HG02973 (cell line): ENCODE measurements at regions not wholly inside any gene's neighbourhood (a gene's known extent, or its start where the extent isn't known, plus 50 kb on each side); places are given as distances from the start of the nearest gene placed in this dataset.
"Not testable (repeated sequence)": the region's sequence is repeated elsewhere in the genome, so short reads cannot be mapped to it uniquely, and the experiment has no call there.

Experiments
- ATAC-seq: cut with Tn5 transposase; IDR thresholded peaks from one replicate; pipeline ENCODE4 v1.9.1; 2021; ENCODE audit warnings: moderate library complexity; ENCODE audit not compliant: unreplicated experiment

DNA sequence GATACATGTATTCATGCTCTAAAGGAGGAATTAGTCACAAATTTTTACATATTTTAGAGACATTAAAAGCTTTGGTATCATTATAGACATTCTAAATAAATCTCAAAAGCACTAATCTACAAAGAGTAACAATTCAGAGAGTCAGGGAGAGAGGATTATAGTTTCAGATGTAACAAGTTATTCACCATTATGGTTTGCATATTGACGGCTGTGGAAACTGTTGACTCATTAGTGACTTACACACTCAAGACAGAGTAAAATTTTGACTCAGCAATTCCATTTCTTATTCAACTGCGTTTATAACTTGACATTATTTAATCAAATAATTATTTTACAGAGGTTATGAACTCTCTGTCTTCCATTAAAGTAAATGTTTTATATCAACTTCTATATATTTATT lies 95.4 kb upstream of the SEMA3C start:
- no peak for ATAC-seq

DNA sequence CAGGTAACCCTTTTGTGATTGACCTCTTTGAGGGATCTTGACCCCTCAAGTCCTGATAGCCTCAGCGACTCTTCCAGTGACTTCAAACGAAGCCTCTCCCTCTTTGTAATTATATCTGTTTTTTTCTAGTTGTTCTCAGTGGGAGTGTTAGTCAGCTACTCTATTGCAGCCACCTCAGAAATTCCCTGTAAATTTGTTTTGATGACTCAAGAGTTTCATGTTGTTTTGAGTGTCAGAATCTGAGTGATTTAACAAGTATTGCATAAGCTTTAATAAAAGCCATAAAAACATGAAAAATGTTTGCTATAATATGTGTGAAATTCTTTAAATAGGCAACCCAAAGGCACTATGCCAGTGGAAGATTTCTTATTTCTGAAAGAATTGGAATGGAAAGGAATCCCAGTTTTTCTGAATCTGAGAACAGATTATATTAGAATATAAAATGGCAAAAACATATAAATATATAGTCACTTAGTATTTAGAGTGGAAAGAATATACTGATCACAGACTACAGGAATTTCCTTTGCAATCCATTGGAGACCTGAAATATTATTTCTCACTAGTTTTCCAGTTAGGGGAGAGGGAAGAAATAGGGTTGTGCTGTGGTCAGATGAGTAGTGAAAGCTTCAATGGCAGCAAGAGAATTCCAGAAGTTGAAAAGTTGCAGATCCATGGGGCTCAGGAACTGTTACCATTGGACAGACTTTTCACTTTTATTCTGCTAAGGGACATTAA lies 94.4 kb upstream of the SEMA3C start:
- no peak for ATAC-seq

DNA sequence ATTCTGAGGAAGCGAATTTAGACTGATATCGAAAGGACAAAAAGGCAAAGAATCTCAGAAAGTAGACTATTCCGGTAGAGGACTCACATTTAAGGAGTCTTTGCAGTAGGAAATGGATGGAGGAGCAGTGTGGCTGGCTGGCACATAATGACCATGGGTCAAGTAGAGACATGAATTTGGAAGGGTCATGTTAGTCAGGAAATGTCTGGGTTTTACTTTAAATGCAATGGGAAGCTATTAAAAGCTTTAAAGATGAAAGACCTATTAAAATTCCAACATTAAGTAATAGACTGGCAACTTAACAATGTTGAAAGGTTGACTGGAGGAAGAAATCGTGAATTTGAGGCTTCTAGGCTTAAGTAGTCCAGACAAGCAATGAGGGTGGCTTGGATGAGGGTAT lies 90.0 kb upstream of the SEMA3C start:
- no peak for ATAC-seq

DNA sequence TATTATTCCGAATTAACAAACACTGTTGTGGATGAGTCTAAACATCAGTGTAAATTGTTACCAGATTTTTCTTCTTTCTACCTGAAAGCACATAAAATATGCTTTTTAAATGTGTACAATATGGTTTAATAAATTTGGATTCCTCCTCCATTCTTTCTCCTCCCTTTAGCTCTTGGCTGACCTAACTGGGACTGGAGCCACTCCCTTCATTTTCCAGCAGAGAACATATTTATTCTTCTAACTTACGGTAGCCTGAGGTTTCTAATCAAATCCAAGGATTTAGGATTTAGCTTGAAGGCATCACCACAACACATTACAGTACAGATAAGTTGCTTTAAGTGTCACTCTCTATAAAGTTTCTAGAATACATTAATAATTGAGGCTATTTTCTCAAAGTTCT lies 88.2 kb upstream of the SEMA3C start:
- no peak for ATAC-seq

DNA sequence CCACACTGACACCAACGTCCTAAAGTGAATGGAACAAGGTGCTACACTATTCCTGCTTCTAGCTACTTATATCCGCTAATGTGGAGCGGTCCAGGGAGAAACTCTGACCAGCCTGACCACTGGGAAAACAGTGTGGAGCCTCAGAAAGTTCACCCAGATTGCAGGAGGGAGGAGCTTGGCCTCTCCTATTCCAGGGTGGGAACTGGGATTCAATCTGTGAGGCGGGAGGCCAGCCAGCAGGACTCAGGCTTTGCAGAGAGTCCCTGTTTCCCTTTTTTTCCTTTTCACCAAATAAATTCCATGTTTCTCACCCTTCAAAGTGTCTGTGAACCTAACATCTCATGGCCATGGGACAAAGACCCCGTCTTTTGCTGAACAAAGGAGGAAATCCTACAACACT lies 86.4 kb upstream of the SEMA3C start:
- no peak for ATAC-seq

DNA sequence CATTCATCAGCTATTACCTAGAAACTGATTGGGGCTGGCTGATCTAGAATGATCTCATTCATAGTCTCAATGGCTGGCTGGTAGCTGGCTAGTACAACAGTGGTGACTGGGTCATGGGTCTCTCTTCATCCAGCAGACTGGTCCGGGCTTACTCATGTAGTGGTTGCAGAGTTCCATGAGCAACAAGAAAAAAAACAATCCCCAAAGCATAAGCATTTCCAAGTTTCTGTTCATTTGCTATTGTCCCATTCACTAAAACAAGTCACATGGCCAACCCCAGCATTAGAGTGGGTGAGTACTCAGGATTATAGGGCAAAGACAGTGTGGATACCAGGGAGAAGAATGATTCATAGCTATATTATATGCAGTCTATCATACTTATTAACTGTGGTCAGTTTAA lies 85.2 kb upstream of the SEMA3C start:
- no peak for ATAC-seq

DNA sequence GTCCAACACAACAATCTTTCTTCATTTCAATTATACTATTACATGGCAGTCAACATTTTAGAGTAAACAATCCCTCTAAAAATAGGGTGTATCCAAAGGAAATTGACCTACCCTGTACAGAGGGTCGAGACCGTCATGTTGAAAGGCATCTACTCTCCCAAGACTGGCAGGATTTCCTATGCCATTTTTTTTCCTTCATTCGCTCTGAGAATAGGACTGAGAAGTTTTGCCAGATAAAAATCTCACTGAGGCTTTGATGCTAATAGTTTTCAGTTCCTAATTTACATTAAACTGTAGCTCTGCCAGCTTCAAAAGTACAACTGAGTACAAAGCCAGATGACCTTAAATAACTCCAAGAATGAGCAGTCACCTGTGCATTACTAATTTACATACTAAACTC lies 84.5 kb upstream of the SEMA3C start:
- ATAC-seq, result no peak

DNA sequence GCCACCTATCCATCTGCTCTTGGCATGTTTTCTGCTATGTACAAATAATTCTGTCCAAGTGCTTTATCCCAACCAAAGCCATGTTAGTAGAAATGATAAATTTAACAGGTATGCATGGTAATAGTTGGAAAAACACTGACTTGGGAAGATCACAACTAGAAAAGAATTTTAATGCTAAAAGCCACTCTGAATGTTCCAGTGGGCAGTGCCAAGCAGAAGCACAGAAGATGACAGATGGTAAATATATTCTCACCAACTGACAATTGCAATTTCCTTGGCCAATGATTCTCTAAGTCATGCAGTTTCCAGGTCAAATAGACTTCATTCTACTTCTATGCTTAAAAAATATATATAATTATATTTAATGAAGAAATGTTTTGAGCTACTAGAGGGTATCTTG lies 83.6 kb upstream of the SEMA3C start:
- ATAC-seq, result no peak

DNA sequence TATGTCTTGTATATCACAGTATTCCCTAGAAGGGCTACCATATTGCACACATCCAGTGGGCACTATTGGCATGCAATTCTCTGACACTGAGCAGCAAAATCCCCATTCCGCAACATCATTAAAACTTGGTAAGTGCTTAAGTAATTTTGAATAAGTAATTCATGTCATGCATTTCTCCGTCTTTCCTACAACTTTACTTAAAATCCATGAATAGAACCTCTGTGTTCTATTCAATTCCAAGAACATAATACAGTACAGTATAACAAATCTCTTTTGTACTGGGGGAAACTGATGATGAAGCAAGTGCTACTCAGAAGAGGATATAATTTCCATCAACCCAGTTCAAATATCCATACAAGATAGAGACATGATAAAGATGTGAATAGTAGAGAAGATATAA lies 80.9 kb upstream of the SEMA3C start:
- no peak for ATAC-seq

DNA sequence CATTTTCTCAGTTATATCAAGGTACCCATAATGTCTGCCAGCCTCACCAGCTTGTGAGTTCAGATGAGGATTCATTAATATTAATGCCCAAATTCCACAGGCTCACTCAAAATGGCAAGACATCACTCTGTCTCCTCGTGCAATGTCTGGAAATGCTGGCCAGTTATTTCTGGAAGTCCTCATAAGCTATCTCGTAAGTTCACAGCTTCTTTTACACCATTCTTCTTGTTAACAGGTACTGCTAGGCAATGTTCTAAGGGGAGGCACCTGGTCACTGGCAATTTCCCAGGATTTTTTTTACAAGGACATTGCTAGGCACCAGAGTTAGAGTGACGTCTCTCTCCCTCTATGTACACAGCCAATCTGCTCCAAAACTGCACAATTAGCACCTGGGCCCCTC lies 80.2 kb upstream of the SEMA3C start:
- ATAC-seq, result no peak

DNA sequence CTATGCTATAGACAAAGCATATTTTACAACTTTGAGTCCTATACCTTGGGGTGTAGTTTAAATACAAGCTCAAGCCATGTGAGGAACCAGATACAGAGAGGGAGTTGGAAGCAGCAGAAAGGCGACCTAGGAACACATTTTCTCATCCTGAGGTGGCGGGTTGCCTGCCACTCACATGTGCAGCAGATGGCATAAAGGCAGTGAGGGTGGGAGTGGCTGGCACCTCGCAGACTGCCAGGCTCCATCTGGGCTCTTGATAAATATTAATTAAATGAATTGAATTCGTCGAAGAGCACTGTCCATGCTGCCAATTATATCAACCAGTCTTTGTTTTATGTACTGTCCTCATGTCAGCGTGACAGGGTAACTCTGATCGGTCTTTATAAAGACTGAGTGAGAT lies 79.0 kb upstream of the SEMA3C start:
- ATAC-seq, result no peak

DNA sequence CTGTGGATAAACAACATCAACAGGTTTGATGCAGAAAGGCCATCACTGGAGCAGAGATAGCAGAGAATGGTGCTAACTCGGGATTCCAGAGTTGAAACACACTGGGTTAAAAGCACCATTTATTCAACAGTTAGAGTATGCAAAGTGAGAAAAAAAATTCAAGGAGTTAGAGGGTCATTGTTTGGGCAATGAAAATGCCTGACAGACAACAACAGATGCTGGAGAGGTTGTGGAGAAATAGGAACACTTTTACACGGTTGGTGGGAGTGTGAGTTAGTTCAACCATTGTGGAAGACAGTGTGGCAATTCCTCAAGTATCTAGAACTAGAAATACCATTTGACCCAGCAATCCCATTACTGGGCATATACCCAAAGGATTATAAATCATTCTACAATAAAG lies 77.4 kb upstream of the SEMA3C start:
- ATAC-seq, result not testable (repeated sequence)

DNA sequence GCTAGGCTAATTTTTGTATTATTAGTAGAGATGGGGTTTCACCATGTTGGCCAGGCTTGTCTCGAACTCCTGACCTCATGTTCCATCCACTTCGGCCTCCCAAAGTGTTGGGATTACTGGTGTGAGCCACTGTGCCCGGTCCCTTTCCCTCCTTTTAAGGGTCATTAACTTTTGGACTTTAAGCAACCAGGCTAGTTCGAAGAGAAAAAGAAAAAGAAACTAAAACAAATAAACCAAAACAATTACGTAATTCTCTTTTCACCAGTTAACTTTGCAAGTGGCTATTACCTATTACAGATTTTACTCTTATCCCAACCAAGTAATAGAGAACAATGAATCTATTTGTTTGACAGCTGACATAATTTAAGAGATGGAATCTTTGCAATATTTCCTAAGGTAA lies 72.8 kb upstream of the SEMA3C start:
- no peak for ATAC-seq

DNA sequence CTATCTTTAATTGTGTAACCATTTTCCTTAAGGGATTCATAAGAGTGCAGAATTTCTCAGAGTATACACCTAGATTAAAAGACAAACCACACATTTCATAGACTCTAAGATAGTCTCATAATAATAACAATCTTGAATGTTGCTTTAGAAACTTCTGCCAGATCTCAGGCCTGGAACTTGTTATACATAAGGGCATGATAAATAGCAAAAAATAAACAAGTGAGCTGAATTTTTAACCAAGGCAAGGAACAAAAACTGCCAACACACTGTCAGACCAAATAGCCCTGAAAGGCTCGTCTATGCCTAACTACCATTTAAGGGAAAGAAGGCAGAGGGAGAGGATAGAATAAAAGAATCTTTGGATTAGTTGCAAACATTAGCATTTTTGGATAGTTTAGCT lies 65.8 kb upstream of the SEMA3C start:
- ATAC-seq, result no peak

DNA sequence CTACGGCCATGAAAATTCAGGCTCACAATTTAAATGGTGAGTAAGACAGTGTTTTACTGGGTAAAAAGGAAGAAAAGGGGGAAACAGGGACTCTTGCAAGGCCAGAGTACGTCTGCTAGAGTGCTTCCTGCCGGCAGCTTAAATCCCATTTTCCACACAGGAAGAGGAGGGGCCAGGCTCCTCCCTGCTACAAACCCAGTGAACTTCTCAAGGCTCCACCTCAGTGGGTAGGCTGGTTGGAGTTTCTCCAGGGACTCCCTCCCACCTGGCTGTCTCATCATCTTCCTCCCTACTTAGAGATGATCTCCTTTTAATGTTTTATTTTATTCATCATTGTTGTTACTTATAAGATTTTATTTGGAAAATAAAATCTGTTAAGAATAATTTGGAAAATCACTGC lies 62.6 kb upstream of the SEMA3C start:
- ATAC-seq, result no peak

DNA sequence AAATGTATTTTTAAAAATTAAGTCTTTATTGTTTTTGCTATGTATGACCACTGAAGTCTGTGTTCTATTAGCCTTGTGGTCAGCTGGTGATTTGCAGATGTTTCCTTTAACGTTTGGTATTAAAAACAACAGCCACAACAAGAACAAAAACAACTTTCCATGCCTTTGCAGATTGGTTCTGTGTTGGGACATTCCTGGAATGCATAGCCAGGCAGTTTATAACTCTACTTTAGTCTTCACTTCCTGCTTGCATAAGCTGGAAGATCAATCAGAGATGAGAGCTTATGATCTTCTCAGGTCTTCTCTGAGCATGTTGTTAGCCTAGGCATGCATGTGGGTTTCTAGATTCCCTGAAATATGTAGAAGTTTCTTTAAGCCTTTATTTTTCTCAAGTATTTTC lies 58.9 kb upstream of the SEMA3C start:
- no peak for ATAC-seq

DNA sequence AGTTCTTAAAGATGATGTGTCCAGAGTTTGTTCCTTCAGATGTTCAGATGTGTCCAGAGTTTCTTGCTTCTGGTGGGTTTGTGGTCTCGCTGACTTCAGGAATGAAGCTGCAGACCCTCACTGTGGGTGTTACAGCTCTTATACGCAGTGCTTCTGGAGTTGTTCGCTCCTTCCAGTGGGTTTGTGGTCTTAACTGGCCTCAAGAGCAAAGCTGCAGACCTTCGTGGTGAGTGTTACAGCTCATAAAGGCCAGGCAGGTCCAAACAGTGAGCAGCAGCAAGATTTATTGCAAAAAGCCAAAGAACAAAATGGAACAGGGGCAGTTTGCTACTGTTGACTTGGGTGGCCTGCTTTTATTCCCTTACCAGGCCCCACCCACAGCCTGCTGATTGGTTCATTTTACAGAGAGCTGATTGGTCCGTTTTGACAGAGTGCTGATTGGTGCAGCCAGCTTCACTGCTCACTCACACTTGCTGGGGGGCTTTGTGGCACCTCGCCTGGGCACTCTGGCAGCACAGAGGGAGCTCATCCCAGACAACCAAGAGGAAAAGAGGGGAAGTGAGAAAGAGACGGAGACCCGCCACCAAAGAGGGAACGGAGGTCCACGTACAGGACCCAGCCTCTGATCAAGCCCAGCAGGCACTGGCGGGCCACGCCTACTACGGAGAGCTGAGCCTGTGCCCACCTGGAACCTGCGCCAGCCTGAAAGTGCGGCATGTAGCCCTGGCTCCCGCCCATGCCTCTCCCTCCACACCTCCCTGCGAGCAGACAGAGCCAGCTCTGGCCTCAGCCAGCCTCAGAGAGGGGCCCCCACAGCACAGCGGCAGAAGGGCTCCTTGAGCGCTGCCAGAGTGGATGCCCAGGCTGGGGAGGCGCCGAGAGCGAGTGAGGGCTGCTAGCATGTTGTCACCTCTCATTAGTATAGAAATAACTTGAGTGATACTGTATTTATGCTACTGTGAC lies 55.8 kb upstream of the SEMA3C start:
- ATAC-seq, result no peak

DNA sequence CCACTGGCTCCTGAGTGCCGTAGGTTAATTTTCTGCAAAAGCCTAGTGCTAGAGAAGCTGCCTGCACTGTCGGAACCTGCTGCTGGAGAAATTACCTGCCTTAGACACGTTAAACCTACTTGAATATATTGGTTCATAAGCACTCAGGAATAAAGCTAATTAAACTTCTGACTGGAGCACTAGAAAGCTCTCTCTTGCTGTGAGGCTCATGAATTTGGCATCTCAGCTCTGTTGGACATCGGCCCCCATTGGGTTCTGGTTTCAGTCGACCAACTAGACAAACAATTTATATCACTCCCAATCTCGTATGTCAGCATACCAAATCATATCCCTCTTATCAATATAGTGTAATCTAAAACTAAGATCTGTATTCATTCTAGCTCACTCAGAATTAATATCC lies 52.4 kb upstream of the SEMA3C start:
- no peak for ATAC-seq
